ENCODE measurements at regions not wholly inside any gene's neighbourhood (a gene's known extent, or its start where the extent isn't known, plus 50 kb on each side); places are given as distances from the start of the nearest gene placed in this dataset.

GRCh38 chr22:48337957-48338792 lies 1489.5 kb downstream of the BRD1 start:
- TF ChIP-seq CTCF (IDR thresholded peaks at IDR 0.05; ENCODE audit: low read length) (no peak), EZH2 (optimal IDR thresholded peaks at IDR 0.05; ENCODE audit: low read depth, low read length) (no peak), EZH2phosphoT487 (IDR thresholded peaks at IDR 0.05; ENCODE audit: low read length) (no peak)
- no peaks in the 10 kb centered on the region for H3F3A ChIP-seq (ENCODE audit: insufficient read depth, low read length)
- H3K4me1 ChIP-seq (ENCODE audit: low read length), result 0 out of 2 replicates have a peak, but pooled peaks cover 2% of the 10 kb centered on the region
- no peaks in the 10 kb centered on the region for H3K36me3 ChIP-seq (replicated peaks; ENCODE audit: insufficient read depth, low read length)
- no peak overlapping the region for H2AFZ ChIP-seq (ENCODE audit: low read length)
- H3K27me3 ChIP-seq (replicated peaks; ENCODE audit: insufficient read depth, low read length), result peaks cover 21% of the 10 kb centered on the region
- H4K20me1 ChIP-seq (ENCODE audit: insufficient read depth, low read length), result no peaks in the 10 kb centered on the region
- H3K9me3 ChIP-seq (replicated peaks; ENCODE audit: insufficient read depth, low read length), result no peaks in the 10 kb centered on the region
- H3K4me3 ChIP-seq (ENCODE audit: low read length), result no peak overlapping the region
- H3K9me2 ChIP-seq (replicated peaks; ENCODE audit: insufficient read depth, low read length), result no peaks in the 10 kb centered on the region
- no peak overlapping the region for H3K9ac ChIP-seq (ENCODE audit: low read length)
- H3K4me2 ChIP-seq (ENCODE audit: low read depth, low read length), result no peak overlapping the region
- H3K27ac ChIP-seq (ENCODE audit: low read length), result no peak overlapping the region
- H3K79me2 ChIP-seq (ENCODE audit: low read length), result no peaks in the 10 kb centered on the region
- DNase-seq, result no peak

- H2AFZ ChIP-seq (ENCODE audit: low read length), result no peak overlapping the region
- no peak for DNase-seq
- H3K27me3 ChIP-seq (replicated peaks; ENCODE audit: insufficient read depth, low read length), result peaks cover 15% of the 10 kb centered on the region
- H3K9ac ChIP-seq (ENCODE audit: low read length), result no peak overlapping the region
- no peaks in the 10 kb centered on the region for H3K36me3 ChIP-seq (replicated peaks; ENCODE audit: insufficient read depth, low read length)
- H3K79me2 ChIP-seq (ENCODE audit: low read length), result no peaks in the 10 kb centered on the region
- H3K9me2 ChIP-seq (replicated peaks; ENCODE audit: insufficient read depth, low read length), result no peaks in the 10 kb centered on the region
- no peak overlapping the region for H3K4me2 ChIP-seq (ENCODE audit: low read depth, low read length)
- H3K4me1 ChIP-seq (ENCODE audit: low read length), result 0 out of 2 replicates have a peak, but pooled peaks cover 2% of the 10 kb centered on the region
- no peaks in the 10 kb centered on the region for H3F3A ChIP-seq (ENCODE audit: insufficient read depth, low read length)
- no peak overlapping the region for H3K27ac ChIP-seq (ENCODE audit: low read length)
- H3K9me3 ChIP-seq (replicated peaks; ENCODE audit: insufficient read depth, low read length), result no peaks in the 10 kb centered on the region
- TF ChIP-seq EZH2phosphoT487 (IDR thresholded peaks at IDR 0.05; ENCODE audit: low read length), result no peak
- TF ChIP-seq EZH2 (optimal IDR thresholded peaks at IDR 0.05; ENCODE audit: low read depth, low read length), result no peak
- TF ChIP-seq CTCF (IDR thresholded peaks at IDR 0.05; ENCODE audit: low read length), result no peak
- no peaks in the 10 kb centered on the region for H4K20me1 ChIP-seq (ENCODE audit: insufficient read depth, low read length)
- H3K4me3 ChIP-seq (ENCODE audit: low read length), result no peak overlapping the region
These were observed 1491.2 kb downstream of the BRD1 start for GRCh38 chr22:48336339-48337060.

- Histone ChIP-seq H4K20me1 (ENCODE audit: insufficient read depth, low read length) (no peaks in the 10 kb centered on the region), H3F3A (ENCODE audit: insufficient read depth, low read length) (no peaks in the 10 kb centered on the region), H3K27me3 (replicated peaks; ENCODE audit: insufficient read depth, low read length) (peaks cover 8% of the 10 kb centered on the region), H3K9me2 (replicated peaks; ENCODE audit: insufficient read depth, low read length) (no peaks in the 10 kb centered on the region), H3K4me1 (ENCODE audit: low read length) (no peaks in the 10 kb centered on the region), H3K4me2 (ENCODE audit: low read depth, low read length) (no peak overlapping the region), H3K9me3 (replicated peaks; ENCODE audit: insufficient read depth, low read length) (no peaks in the 10 kb centered on the region), H3K4me3 (ENCODE audit: low read length) (no peak overlapping the region), H3K36me3 (replicated peaks; ENCODE audit: insufficient read depth, low read length) (no peaks in the 10 kb centered on the region), H2AFZ (ENCODE audit: low read length) (no peak overlapping the region), H3K9ac (ENCODE audit: low read length) (no peak overlapping the region), H3K27ac (ENCODE audit: low read length) (no peak overlapping the region), H3K79me2 (ENCODE audit: low read length) (no peaks in the 10 kb centered on the region)
- no peak for TF ChIP-seq CTCF (IDR thresholded peaks at IDR 0.05; ENCODE audit: low read length)
- TF ChIP-seq EZH2phosphoT487 (IDR thresholded peaks at IDR 0.05; ENCODE audit: low read length), result no peak
- no peak for TF ChIP-seq EZH2 (optimal IDR thresholded peaks at IDR 0.05; ENCODE audit: low read depth, low read length)
- DNase-seq, result no peak
These were observed 1492.1 kb downstream of the BRD1 start for GRCh38 chr22:48335442-48336139.

Data from MM.1S (cell line).